ENCODE measurements at regions not wholly inside any gene's neighbourhood (a gene's known extent, or its start where the extent isn't known, plus 50 kb on each side); places are given as distances from the start of the nearest gene placed in this dataset.

GRCh38 chr10:129111922-129112321 is 355.1 kb upstream of the MGMT start:
- no peaks in the 10 kb centered on the region for H3K4me1 Mint-ChIP-seq (ENCODE audit: unreplicated experiment)

GRCh38 chr10:129114588-129114987 is 352.5 kb upstream of the MGMT start:
- no peak for DNase-seq (ENCODE audit: extremely low spot score, unreplicated experiment)
- Mint-ChIP-seq H3K27me3 (peaks cover 3% of the 10 kb centered on the region), H3K9me3 (no peaks in the 10 kb centered on the region), H3K36me3 (no peaks in the 10 kb centered on the region), H3K4me1 (ENCODE audit: unreplicated experiment) (no peaks in the 10 kb centered on the region), H3K27ac (no peak overlapping the region), H3K4me3 (no peak overlapping the region)
- TF ChIP-seq CTCF (conservative IDR thresholded peaks at IDR 0.05) = no peak

More at GRCh38 chr10:129111922-129112321, 355.1 kb upstream of the MGMT start:
- Mint-ChIP-seq H3K4me3 (no peak overlapping the region), H3K27ac (no peak overlapping the region), H3K27me3 (peaks cover 11% of the 10 kb centered on the region), H3K9me3 (no peaks in the 10 kb centered on the region), H3K36me3 (no peaks in the 10 kb centered on the region)
- no peak for DNase-seq (ENCODE audit: extremely low spot score, unreplicated experiment)
- TF ChIP-seq CTCF (conservative IDR thresholded peaks at IDR 0.05) = no peak

- no peak for TF ChIP-seq CTCF (conservative IDR thresholded peaks at IDR 0.05)
- Mint-ChIP-seq H3K9me3 (no peaks in the 10 kb centered on the region), H3K36me3 (no peaks in the 10 kb centered on the region), H3K27ac (no peak overlapping the region), H3K4me3 (no peak overlapping the region), H3K27me3 (peaks cover 6% of the 10 kb centered on the region), H3K4me1 (ENCODE audit: unreplicated experiment) (peaks cover 3% of the 10 kb centered on the region)
- DNase-seq (ENCODE audit: extremely low spot score, unreplicated experiment) = no peak
Observed at GRCh38 chr10:129116371-129116770, 350.7 kb upstream of the MGMT start.

- H3K27me3 Mint-ChIP-seq = peaks cover 3% of the 10 kb centered on the region
- no peaks in the 10 kb centered on the region for H3K9me3 Mint-ChIP-seq
- H3K4me3 Mint-ChIP-seq = no peak overlapping the region
- H3K4me1 Mint-ChIP-seq (ENCODE audit: unreplicated experiment) = peaks cover 3% of the 10 kb centered on the region
- H3K27ac Mint-ChIP-seq = no peak overlapping the region
- TF ChIP-seq CTCF (conservative IDR thresholded peaks at IDR 0.05) = no peak
- no peaks in the 10 kb centered on the region for H3K36me3 Mint-ChIP-seq
- DNase-seq (ENCODE audit: extremely low spot score, unreplicated experiment) = no peak
Observed at GRCh38 chr10:129120441-129120840, 346.6 kb upstream of the MGMT start.

- Mint-ChIP-seq H3K36me3 (no peaks in the 10 kb centered on the region), H3K4me3 (no peak overlapping the region), H3K27me3 (peaks cover 3% of the 10 kb centered on the region), H3K4me1 (ENCODE audit: unreplicated experiment) (peaks cover 3% of the 10 kb centered on the region), H3K9me3 (no peaks in the 10 kb centered on the region), H3K27ac (no peak overlapping the region)
- DNase-seq (ENCODE audit: extremely low spot score, unreplicated experiment) = no peak
- TF ChIP-seq CTCF (conservative IDR thresholded peaks at IDR 0.05) = no peak
Observed at GRCh38 chr10:129122846-129123245, 344.2 kb upstream of the MGMT start.

GRCh38 chr10:129123428-129123827 is 343.6 kb upstream of the MGMT start:
- H3K9me3 Mint-ChIP-seq = no peaks in the 10 kb centered on the region
- no peak overlapping the region for H3K4me3 Mint-ChIP-seq
- no peaks in the 10 kb centered on the region for H3K36me3 Mint-ChIP-seq
- DNase-seq (ENCODE audit: extremely low spot score, unreplicated experiment) = no peak
- H3K27me3 Mint-ChIP-seq = peaks cover 6% of the 10 kb centered on the region
- H3K27ac Mint-ChIP-seq = no peak overlapping the region
- H3K4me1 Mint-ChIP-seq (ENCODE audit: unreplicated experiment) = peaks cover 3% of the 10 kb centered on the region
- TF ChIP-seq CTCF (conservative IDR thresholded peaks at IDR 0.05) = no peak

All from type B pancreatic cell (in vitro differentiated cells).